GM21515 (cell line): ENCODE measurements at regions not wholly inside any gene's neighbourhood (a gene's known extent, or its start where the extent isn't known, plus 50 kb on each side); places are given as distances from the start of the nearest gene placed in this dataset.

Experiments
- ATAC-seq: cut with Tn5 transposase; IDR thresholded peaks from one replicate; pipeline ENCODE4 v1.9.1; 2021; ENCODE audit not compliant: unreplicated experiment

GRCh38 chr2:212712466-212712865 lies 173.9 kb upstream of the ERBB4 start:
- ATAC-seq = peak; percentile 55

GRCh38 chr2:212711856-212712255 lies 173.3 kb upstream of the ERBB4 start:
- no peak for ATAC-seq

GRCh38 chr2:212709280-212709679 lies 170.7 kb upstream of the ERBB4 start:
- no peak for ATAC-seq

GRCh38 chr2:212708355-212708754 lies 169.8 kb upstream of the ERBB4 start:
- ATAC-seq = no peak

- ATAC-seq = no peak
Measured at GRCh38 chr2:212695426-212695825, 156.8 kb upstream of the ERBB4 start.

GRCh38 chr2:212694398-212694797 lies 155.8 kb upstream of the ERBB4 start:
- no peak for ATAC-seq

- no peak for ATAC-seq
Measured at GRCh38 chr2:212692466-212692865, 153.9 kb upstream of the ERBB4 start.

- peak; percentile 74 for ATAC-seq
Measured at GRCh38 chr2:212686285-212686895, 147.8 kb upstream of the ERBB4 start.

GRCh38 chr2:212683346-212684097 lies 144.9 kb upstream of the ERBB4 start:
- no peak for ATAC-seq

GRCh38 chr2:212682937-212683336 lies 144.3 kb upstream of the ERBB4 start:
- no peak for ATAC-seq

GRCh38 chr2:212677466-212677865 lies 138.9 kb upstream of the ERBB4 start:
- no peak for ATAC-seq

- ATAC-seq = no peak
Measured at GRCh38 chr2:212672186-212672585, 133.6 kb upstream of the ERBB4 start.

GRCh38 chr2:212669761-212670160 lies 131.2 kb upstream of the ERBB4 start:
- ATAC-seq = no peak

- ATAC-seq = no peak
Measured at GRCh38 chr2:212667751-212668316, 129.2 kb upstream of the ERBB4 start.

GRCh38 chr2:212665948-212666347 lies 127.3 kb upstream of the ERBB4 start:
- no peak for ATAC-seq

- no peak for ATAC-seq
Measured at GRCh38 chr2:212659441-212659840, 120.8 kb upstream of the ERBB4 start.

GRCh38 chr2:212649646-212650045 lies 111.0 kb upstream of the ERBB4 start:
- ATAC-seq = no peak

- no peak for ATAC-seq
Measured at GRCh38 chr2:212646698-212647366, 108.2 kb upstream of the ERBB4 start.

GRCh38 chr2:212644195-212644837 lies 105.7 kb upstream of the ERBB4 start:
- no peak for ATAC-seq

GRCh38 chr2:212640428-212640827 lies 101.8 kb upstream of the ERBB4 start:
- no peak for ATAC-seq

- ATAC-seq = no peak
Measured at GRCh38 chr2:212638694-212639093, 100.1 kb upstream of the ERBB4 start.
